NCI-H1930 (cell line): ENCODE measurements at regions not wholly inside any gene's neighbourhood (a gene's known extent, or its start where the extent isn't known, plus 50 kb on each side); places are given as distances from the start of the nearest gene placed in this dataset.
"Not testable (repeated sequence)": the region's sequence is repeated elsewhere in the genome, so short reads cannot be mapped to it uniquely, and the experiment has no call there.

ENCODE experiments used
- DNase-seq, 2 experiments: peaks; one replicate each; lab custom pipeline; 2025; lab: John Stamatoyannopoulos, UW

DNA sequence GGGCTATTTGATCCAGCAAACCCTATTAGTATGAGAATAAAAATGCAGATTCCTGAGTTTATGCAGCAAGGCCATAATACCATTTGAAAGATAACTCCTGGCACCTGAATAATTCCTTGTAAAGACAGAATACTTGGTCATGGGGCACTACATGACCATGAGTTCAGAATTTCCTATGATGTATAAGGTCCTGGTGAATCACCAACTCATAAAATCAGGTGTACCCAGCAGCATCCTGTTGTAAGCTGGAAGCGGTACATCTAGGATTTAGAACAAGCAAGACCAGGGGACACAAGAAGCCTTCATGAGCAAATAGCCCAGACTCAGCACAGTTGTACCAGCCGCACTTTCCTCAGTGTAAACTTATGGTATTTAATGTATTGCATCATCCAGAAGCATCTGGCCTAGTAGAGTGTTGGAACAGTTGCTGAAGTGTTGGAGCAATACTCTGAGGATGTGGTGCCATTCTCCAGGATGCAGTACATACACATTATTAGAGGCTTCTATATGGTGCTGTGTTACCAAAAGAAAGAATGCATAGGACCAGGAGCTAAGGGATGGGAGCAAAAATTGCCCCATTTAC lies 233.4 kb downstream of the SQOR start:
- no peak for DNase-seq

GRCh38 chr15:45869034-45869668 lies 234.3 kb downstream of the SQOR start:
- no peak for DNase-seq

DNA sequence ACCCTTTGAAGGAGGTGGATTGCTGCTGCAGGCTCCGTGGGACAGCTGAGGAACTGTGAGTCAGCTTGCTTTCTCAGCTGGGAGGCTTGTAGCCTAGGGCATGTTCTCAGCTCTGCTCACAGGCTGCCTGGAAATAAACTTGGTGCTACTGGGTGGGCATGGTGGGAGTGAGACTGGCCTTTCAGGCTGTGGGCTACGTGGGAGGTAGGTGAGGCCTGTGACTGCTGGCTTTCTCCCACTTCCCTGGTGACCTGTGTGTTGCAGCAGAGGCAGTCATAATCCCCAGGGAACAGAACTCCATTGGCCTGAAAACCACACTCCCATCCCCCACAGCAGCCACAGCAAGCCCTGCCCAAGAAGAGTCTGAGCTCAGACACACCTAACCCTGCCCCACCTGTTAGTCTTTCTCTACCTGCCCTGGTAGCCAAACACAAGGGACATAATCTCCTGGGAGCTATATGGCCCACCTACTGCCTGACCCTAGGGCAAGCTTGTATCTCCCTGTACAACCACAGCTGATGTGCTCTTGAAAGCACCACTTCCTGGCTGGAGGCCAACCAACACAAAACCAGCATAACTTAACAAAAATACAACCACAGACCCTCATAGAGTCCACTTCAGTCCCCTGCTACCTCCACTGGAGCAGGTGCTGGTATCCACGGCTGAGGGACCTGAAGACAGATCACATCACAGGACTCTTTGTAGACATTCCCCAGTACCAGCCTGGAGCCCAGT lies 236.5 kb downstream of the SQOR start:
- DNase-seq: no peak

DNA sequence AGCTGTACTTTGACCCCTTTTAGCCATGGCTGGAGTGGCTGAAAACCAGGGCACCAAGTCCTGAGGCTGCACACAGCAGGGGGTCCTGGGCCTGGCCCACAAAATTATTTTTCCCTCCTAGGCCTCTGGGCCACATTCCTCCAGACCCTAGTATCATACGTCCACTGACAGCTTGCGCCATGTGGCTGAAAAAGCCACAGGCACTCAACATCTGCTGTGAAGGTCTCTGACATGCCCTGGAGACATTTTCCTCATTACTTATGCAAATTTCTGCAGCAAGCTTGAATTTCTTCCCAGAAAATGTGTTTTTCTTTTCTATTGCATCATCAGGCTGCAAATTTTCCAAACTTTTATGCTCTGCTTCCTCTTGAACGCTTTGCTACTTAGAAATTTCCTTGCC lies 239.0 kb downstream of the SQOR start:
- DNase-seq: no peak

DNA sequence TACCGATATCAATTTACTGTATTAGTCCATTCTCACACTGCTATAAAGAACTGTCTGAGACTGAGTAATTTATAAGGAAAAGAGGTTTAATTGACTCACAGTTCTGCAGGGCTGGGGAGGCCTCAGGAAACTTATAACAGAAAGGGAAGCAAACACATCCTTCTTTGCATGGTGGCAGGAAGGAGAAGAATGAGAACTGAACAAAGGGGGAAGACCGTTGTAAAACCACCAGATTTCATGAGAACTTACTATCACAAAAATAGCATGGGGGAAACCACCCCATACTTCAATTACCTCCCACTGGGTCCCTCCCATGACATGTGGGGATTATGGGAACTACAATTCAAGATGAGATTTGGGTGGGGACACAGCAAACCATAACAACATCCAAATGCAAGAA lies 239.7 kb downstream of the SQOR start:
- DNase-seq: not testable (repeated sequence)

- DNase-seq: no peak
These were observed 249.5 kb downstream of the SQOR start for GRCh38 chr15:45884289-45884688.

- DNase-seq: no peak
These were observed 250.1 kb downstream of the SQOR start for GRCh38 chr15:45884755-45885445.

- DNase-seq: no peak
These were observed 251.0 kb downstream of the SQOR start for GRCh38 chr15:45885801-45886200.

GRCh38 chr15:45891766-45892165 lies 256.9 kb downstream of the SQOR start:
- DNase-seq: no peak

GRCh38 chr15:45892182-45892581 lies 257.4 kb downstream of the SQOR start:
- no peak for DNase-seq

GRCh38 chr15:45903283-45903682 lies 268.5 kb downstream of the SQOR start:
- DNase-seq: no peak

- DNase-seq: no peak
These were observed 269.2 kb downstream of the SQOR start for GRCh38 chr15:45904019-45904418.

DNA sequence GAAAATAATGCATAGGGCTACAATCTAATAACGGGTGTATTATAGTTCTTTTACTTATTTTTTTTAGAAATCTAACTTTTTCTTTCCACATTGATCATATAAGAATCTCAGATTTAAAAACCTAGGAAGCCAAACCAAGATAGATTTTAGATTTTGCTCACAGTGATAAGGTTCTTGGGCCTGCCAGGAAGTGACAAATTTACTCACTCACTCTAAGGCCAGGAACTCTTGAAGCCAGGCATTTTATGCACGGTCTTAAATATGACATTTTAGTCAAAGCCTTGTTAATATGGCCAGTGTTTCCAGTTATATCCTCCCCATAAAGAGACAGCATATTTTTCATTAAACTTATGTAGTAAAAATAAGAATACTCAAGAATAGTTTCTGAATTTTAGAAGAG lies 271.4 kb downstream of the SQOR start:
- no peak for DNase-seq

DNA sequence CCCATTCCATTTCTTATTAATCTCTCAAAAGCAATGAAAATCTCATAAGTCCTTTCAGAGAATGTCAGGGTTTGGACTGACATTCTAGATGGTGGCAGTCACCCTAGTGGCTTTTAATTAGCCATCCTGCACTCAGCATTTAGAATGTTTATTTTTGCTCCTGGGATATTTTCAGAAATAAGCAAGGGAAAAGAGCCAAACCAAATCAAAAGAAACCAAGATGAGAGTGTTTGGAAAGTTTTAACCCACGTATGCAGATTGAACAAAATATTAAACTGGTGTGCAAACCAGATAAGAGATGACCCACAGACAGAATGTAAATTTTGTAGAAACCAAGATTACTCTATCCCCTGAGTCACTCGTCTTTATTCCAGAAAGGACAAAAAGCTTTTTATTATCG lies 275.8 kb downstream of the SQOR start:
- DNase-seq: no peak

GRCh38 chr15:45913451-45913850 lies 278.6 kb downstream of the SQOR start:
- DNase-seq: no peak

- no peak for DNase-seq
These were observed 279.6 kb downstream of the SQOR start for GRCh38 chr15:45914425-45914824.

GRCh38 chr15:45918839-45919238 lies 284.0 kb downstream of the SQOR start:
- no peak for DNase-seq

- DNase-seq: no peak
These were observed 285.0 kb downstream of the SQOR start for GRCh38 chr15:45919806-45920205.

GRCh38 chr15:45921376-45921775 lies 286.5 kb downstream of the SQOR start:
- DNase-seq: no peak

GRCh38 chr15:45921978-45922377 lies 287.1 kb downstream of the SQOR start:
- DNase-seq: no peak

GRCh38 chr15:45941367-45941766 lies 306.5 kb downstream of the SQOR start:
- no peak for DNase-seq

- no peak for DNase-seq
These were observed 308.4 kb downstream of the SQOR start for GRCh38 chr15:45943240-45943639.

- DNase-seq: no peak
These were observed 311.3 kb downstream of the SQOR start for GRCh38 chr15:45946111-45946510.
